GM23338 (cell line): ENCODE measurements at regions not wholly inside any gene's neighbourhood (a gene's known extent, or its start where the extent isn't known, plus 50 kb on each side); places are given as distances from the start of the nearest gene placed in this dataset.

Experiments used
- ATAC-seq: fragments of 200-7000 bp; cut with Tn5 transposase; 3 replicates; pipeline ENCODE4 v1.9.1; 2020
- DNase-seq: peaks from one replicate; pipeline ENCODE4 v3.0.0-alpha.2; 2015; ENCODE audit warnings: low spot score
- H2AFZ ChIP-seq: fragments of 200-600 bp; sonication (generic); 2 replicates; pipeline ENCODE4 v1.8.0; 2016; ENCODE audit warnings: antibody characterized with exemption, mild to moderate bottlenecking, moderate library complexity
- H3F3A ChIP-seq: fragments of 200-600 bp; sonication (generic); replicated peaks from 2 replicates; pipeline ENCODE4 v1.8.0; 2017; ENCODE audit warnings: antibody characterized with exemption, mixed run types, low read depth
- H3K27ac ChIP-seq: fragments of 200-600 bp; sonication (generic); 2 replicates; pipeline ENCODE4 v1.6.1; 2016; ENCODE audit warnings: low read depth
- H3K27me3 ChIP-seq: fragments of 200-600 bp; sonication (generic); 2 replicates; pipeline ENCODE4 v1.8.0; 2016; ENCODE audit warnings: mild to moderate bottlenecking, mixed run types, moderate library complexity; ENCODE audit not compliant: insufficient read depth
- H3K36me3 ChIP-seq: fragments of 200-600 bp; sonication (generic); 2 replicates; pipeline ENCODE4 v1.8.0; 2016; ENCODE audit warnings: mild to moderate bottlenecking; ENCODE audit not compliant: insufficient read depth
- H3K4me1 ChIP-seq: fragments of 200-600 bp; sonication (generic); 2 replicates; pipeline ENCODE4 v1.8.0; 2016; ENCODE audit warnings: mild to moderate bottlenecking, moderate library complexity; ENCODE audit not compliant: insufficient read depth
- H3K4me2 ChIP-seq: fragments of 200-600 bp; sonication (generic); 2 replicates; pipeline ENCODE4 v1.7.1; 2017; ENCODE audit warnings: mixed run types
- H3K4me3 ChIP-seq: fragments of 200-600 bp; sonication (generic); 2 replicates; pipeline ENCODE4 v1.6.1; 2016; ENCODE audit warnings: mixed run types
- H3K79me2 ChIP-seq: fragments of 200-600 bp; sonication (generic); replicated peaks from 2 replicates; pipeline ENCODE4 v1.8.0; 2017; ENCODE audit warnings: mild to moderate bottlenecking; ENCODE audit not compliant: insufficient read depth
- H3K9me2 ChIP-seq: fragments of 200-600 bp; sonication (generic); 2 replicates; pipeline ENCODE4 v1.8.0; 2017; ENCODE audit not compliant: insufficient read depth
- H4K20me1 ChIP-seq: fragments of 200-600 bp; sonication (generic); replicated peaks from 2 replicates; pipeline ENCODE4 v1.8.0; 2017; ENCODE audit warnings: mild to moderate bottlenecking; ENCODE audit not compliant: insufficient read depth
- H3K27ac Mint-ChIP-seq: 2 replicates; pipeline ENCODE4 v1.8.0; 2020; ENCODE audit warnings: inconsistent platforms, mild to moderate bottlenecking, moderate library complexity, mixed read lengths
- H3K27me3 Mint-ChIP-seq: 3 replicates; pipeline ENCODE4 v1.8.0; 2022; ENCODE audit warnings: low read depth, mild to moderate bottlenecking, moderate library complexity, mixed read lengths, inconsistent platforms; ENCODE audit not compliant: insufficient read depth, poor library complexity
- H3K36me3 Mint-ChIP-seq: 3 replicates; pipeline ENCODE4 v1.8.0; 2021; ENCODE audit warnings: low read depth, mild to moderate bottlenecking, inconsistent platforms, moderate library complexity, mixed read lengths
- H3K4me1 Mint-ChIP-seq: 3 replicates; pipeline ENCODE4 v1.8.0; 2020; ENCODE audit warnings: mild to moderate bottlenecking, inconsistent platforms, mixed read lengths
- H3K4me3 Mint-ChIP-seq: 3 replicates; pipeline ENCODE4 v1.8.0; 2021; ENCODE audit warnings: moderate library complexity, mild to moderate bottlenecking, inconsistent platforms, mixed read lengths
- H3K9me3 Mint-ChIP-seq: 3 replicates; pipeline ENCODE4 v1.8.0; 2020; ENCODE audit warnings: moderate library complexity, mild to moderate bottlenecking, inconsistent platforms, mixed read lengths
- CREB1 ChIP-seq: fragments of 250-450 bp; sonication (Bioruptor Pico); IDR thresholded peaks from 2 replicates; pipeline ENCODE4 v1.5.0; 2020; ENCODE audit warnings: low read depth, mild to moderate bottlenecking, moderate library complexity
- CTCF ChIP-seq, 2 experiments: fragments of 200-600 bp in 1 of 2; sonication (generic) in 1 of 2; conservative IDR thresholded peaks; 2 replicates each; pipeline versions ENCODE4 v1.5.1 to v1.6.1; 2016 to 2017; ENCODE audit warnings: antibody characterized with exemption in 2 of 2, low read depth in 2 of 2, mild to moderate bottlenecking in 2 of 2, moderate library complexity in 1 of 2
- ETS1 ChIP-seq: IDR thresholded peaks from 2 replicates; pipeline ENCODE4 v1.6.1; 2016; ENCODE audit warnings: antibody characterized with exemption
- EZH2 ChIP-seq: fragments of 200-600 bp; sonication (generic); IDR thresholded peaks from one replicate; pipeline ENCODE4 v1.8.0; 2017; ENCODE audit warnings: antibody characterized with exemption, mild to moderate bottlenecking, low read depth; ENCODE audit not compliant: unreplicated experiment
- EZH2phosphoT487 ChIP-seq: fragments of 200-600 bp; sonication (generic); IDR thresholded peaks from one replicate; pipeline ENCODE4 v1.8.1; 2018; ENCODE audit warnings: antibody characterized with exemption; ENCODE audit not compliant: unreplicated experiment
- JUNB ChIP-seq: IDR thresholded peaks from one replicate; pipeline ENCODE4 v1.6.1; 2016; ENCODE audit warnings: antibody characterized with exemption; ENCODE audit not compliant: unreplicated experiment
- NANOG ChIP-seq: IDR thresholded peaks from 2 replicates; pipeline ENCODE4 v1.6.1; 2016; ENCODE audit warnings: antibody characterized with exemption, borderline replicate concordance
- POLR2AphosphoS5 ChIP-seq: IDR thresholded peaks from 2 replicates; pipeline ENCODE4 v1.6.1; 2016; ENCODE audit warnings: antibody characterized with exemption, low read depth
- REST ChIP-seq: IDR thresholded peaks from one replicate; pipeline ENCODE4 v1.6.1; 2018; ENCODE audit warnings: antibody characterized with exemption; ENCODE audit not compliant: unreplicated experiment
- STAT1 ChIP-seq: IDR thresholded peaks from one replicate; pipeline ENCODE4 v1.6.1; 2016; ENCODE audit warnings: antibody characterized with exemption; ENCODE audit not compliant: unreplicated experiment
- ZNF114 ChIP-seq: fragments of 250-450 bp; sonication (Bioruptor Pico); IDR thresholded peaks from 2 replicates; pipeline ENCODE4 v1.5.0; 2020; ENCODE audit warnings: mild to moderate bottlenecking, moderate library complexity
- ZNF331 ChIP-seq: fragments of 250-450 bp; sonication (Bioruptor Pico); IDR thresholded peaks from 2 replicates; pipeline ENCODE4 v1.5.0; 2020; ENCODE audit warnings: low read depth, mild to moderate bottlenecking, moderate library complexity
- ZNF462 ChIP-seq: fragments of 250-450 bp; sonication (Bioruptor Pico); IDR thresholded peaks from 2 replicates; pipeline ENCODE4 v1.5.0; 2020; ENCODE audit warnings: mild to moderate bottlenecking, moderate library complexity

- no peak overlapping the region for H3K27ac ChIP-seq
- Mint-ChIP-seq H3K4me1 (peaks cover 24% of the 10 kb centered on the region), H3K9me3 (peaks cover 10% of the 10 kb centered on the region; the same call in 1 of the 3 replicates), H3K27ac (no peak overlapping the region), H3K27me3 (no peaks in the 10 kb centered on the region), H3K36me3 (peaks cover 3% of the 10 kb centered on the region), H3K4me3 (no peak overlapping the region)
- H3K4me3 ChIP-seq = no peak overlapping the region
- DNase-seq = no peak
- no peak for TF ChIP-seq ZNF114 (CRISPR knock-in tag)
- no peak for TF ChIP-seq STAT1
- no peak for TF ChIP-seq NANOG
- TF ChIP-seq EZH2 = no peak
- TF ChIP-seq CREB1 = no peak
- TF ChIP-seq ZNF462 (CRISPR knock-in tag) = no peak
- no peak for TF ChIP-seq JUNB
- no peak for TF ChIP-seq POLR2AphosphoS5
- no peak for TF ChIP-seq ETS1
- no peak for TF ChIP-seq ZNF331 (CRISPR knock-in tag)
- TF ChIP-seq EZH2phosphoT487 = no peak
- TF ChIP-seq CTCF (conservative IDR thresholded peaks at IDR 0.05; ENCODE audit: low read depth in 2 of 2) = no peak
- TF ChIP-seq REST = no peak
- no peak for ATAC-seq
- H3F3A ChIP-seq = no peaks in the 10 kb centered on the region
- H2AFZ ChIP-seq = no peak overlapping the region
- H3K4me1 ChIP-seq = 0 out of 2 replicates have a peak, but pooled peaks cover 9% of the 10 kb centered on the region
- no peak overlapping the region for H3K4me2 ChIP-seq
- H3K79me2 ChIP-seq = no peaks in the 10 kb centered on the region
- H4K20me1 ChIP-seq = no peaks in the 10 kb centered on the region
- H3K27me3 ChIP-seq = no peaks in the 10 kb centered on the region
- H3K36me3 ChIP-seq = peaks cover 8% of the 10 kb centered on the region; the same call in 1 of the 2 replicates
- H3K9me2 ChIP-seq = peaks cover 12% of the 10 kb centered on the region; the same call in 1 of the 2 replicates
Observed at GRCh38 chr11:103628121-103628520, 408.3 kb upstream of the DDI1 start.
